OCI-LY3 (cell line): ENCODE measurements at regions not wholly inside any gene's neighbourhood (a gene's known extent, or its start where the extent isn't known, plus 50 kb on each side); places are given as distances from the start of the nearest gene placed in this dataset.

Experiments used
- EZH2phosphoT487 ChIP-seq: fragments of 200-600 bp; shearing (Covaris generic); IDR thresholded peaks from 2 replicates; pipeline ENCODE4 v1.6.1; 2018; ENCODE audit warnings: antibody characterized with exemption, mixed run types, low read depth
- TF ChIP-seq, protein P1 (sequence below): fragments of 200-600, 300-600 bp; sonication (generic); IDR thresholded peaks from 2 replicates; pipeline ENCODE4 v1.5.1; 2014; ENCODE audit warnings: antibody characterized with exemption, low read length, low read depth

DNA sequence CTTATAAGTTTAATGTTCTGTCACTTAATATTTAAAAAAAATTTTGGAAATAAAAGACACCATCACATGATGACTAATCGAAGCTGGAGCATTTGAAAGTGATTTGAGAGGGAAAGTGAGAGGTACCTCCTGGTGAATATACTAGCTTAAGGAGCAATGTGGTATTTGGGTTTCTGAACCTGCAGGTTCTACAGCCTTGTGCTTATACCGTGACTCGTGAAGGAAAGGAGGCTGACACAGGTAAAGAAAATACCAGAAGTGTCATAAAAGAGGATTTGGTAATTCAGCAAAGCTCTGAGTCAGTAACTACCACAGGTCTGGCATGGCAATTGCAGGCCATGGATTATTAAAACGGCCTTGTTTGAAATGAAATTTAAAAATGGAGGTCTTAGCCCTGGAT lies 151.0 kb downstream of the SLC38A4 start:
- TF ChIP-seq EZH2phosphoT487 = no peak
- TF ChIP-seq, protein P1, sequence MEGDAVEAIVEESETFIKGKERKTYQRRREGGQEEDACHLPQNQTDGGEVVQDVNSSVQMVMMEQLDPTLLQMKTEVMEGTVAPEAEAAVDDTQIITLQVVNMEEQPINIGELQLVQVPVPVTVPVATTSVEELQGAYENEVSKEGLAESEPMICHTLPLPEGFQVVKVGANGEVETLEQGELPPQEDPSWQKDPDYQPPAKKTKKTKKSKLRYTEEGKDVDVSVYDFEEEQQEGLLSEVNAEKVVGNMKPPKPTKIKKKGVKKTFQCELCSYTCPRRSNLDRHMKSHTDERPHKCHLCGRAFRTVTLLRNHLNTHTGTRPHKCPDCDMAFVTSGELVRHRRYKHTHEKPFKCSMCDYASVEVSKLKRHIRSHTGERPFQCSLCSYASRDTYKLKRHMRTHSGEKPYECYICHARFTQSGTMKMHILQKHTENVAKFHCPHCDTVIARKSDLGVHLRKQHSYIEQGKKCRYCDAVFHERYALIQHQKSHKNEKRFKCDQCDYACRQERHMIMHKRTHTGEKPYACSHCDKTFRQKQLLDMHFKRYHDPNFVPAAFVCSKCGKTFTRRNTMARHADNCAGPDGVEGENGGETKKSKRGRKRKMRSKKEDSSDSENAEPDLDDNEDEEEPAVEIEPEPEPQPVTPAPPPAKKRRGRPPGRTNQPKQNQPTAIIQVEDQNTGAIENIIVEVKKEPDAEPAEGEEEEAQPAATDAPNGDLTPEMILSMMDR = no peak
